ENCODE measurements at regions not wholly inside any gene's neighbourhood (a gene's known extent, or its start where the extent isn't known, plus 50 kb on each side); places are given as distances from the start of the nearest gene placed in this dataset.

GRCh38 chr3:19093084-19093483 lies 55.2 kb upstream of the KCNH8 start:
- H3K36me3 Mint-ChIP-seq (ENCODE audit: low read depth): no peaks in the 10 kb centered on the region
- no peaks in the 10 kb centered on the region for H3K27me3 Mint-ChIP-seq
- TF ChIP-seq, protein P1, sequence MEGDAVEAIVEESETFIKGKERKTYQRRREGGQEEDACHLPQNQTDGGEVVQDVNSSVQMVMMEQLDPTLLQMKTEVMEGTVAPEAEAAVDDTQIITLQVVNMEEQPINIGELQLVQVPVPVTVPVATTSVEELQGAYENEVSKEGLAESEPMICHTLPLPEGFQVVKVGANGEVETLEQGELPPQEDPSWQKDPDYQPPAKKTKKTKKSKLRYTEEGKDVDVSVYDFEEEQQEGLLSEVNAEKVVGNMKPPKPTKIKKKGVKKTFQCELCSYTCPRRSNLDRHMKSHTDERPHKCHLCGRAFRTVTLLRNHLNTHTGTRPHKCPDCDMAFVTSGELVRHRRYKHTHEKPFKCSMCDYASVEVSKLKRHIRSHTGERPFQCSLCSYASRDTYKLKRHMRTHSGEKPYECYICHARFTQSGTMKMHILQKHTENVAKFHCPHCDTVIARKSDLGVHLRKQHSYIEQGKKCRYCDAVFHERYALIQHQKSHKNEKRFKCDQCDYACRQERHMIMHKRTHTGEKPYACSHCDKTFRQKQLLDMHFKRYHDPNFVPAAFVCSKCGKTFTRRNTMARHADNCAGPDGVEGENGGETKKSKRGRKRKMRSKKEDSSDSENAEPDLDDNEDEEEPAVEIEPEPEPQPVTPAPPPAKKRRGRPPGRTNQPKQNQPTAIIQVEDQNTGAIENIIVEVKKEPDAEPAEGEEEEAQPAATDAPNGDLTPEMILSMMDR (IDR thresholded peaks at IDR 0.05): no peak
- H3K4me1 Mint-ChIP-seq (ENCODE audit: low read depth): no peaks in the 10 kb centered on the region
- H3K9me3 Mint-ChIP-seq: no peaks in the 10 kb centered on the region
- CTCF ChIA-PET: no interaction called here
- no peak for ATAC-seq
- H3K4me3 Mint-ChIP-seq: no peak overlapping the region
- intact Hi-C loops (cut with micrococcal nuclease): no loop called here
- DNase-seq: no peak
- POLR2A ChIA-PET: no interaction called here
- no peak overlapping the region for H3K27ac Mint-ChIP-seq

- no peaks in the 10 kb centered on the region for H3K36me3 Mint-ChIP-seq (ENCODE audit: low read depth)
- intact Hi-C loops (cut with micrococcal nuclease): no loop called here
- ChIA-PET CTCF (interaction anchor here (0.9 kb wide), 1 partner anchor 12 kb away, joined by 4 read pairs; no protein-coding TSS in a partner anchor), POLR2A (no interaction called here)
- H3K27ac Mint-ChIP-seq: no peak overlapping the region
- H3K4me1 Mint-ChIP-seq (ENCODE audit: low read depth): no peaks in the 10 kb centered on the region
- H3K27me3 Mint-ChIP-seq: peaks cover 5% of the 10 kb centered on the region
- H3K4me3 Mint-ChIP-seq: no peak overlapping the region
- TF ChIP-seq, protein P1 (IDR thresholded peaks at IDR 0.05): no peak
- ATAC-seq (no peak), DNase-seq (no peak)
- no peaks in the 10 kb centered on the region for H3K9me3 Mint-ChIP-seq
Observed at GRCh38 chr3:19077388-19077787, 70.9 kb upstream of the KCNH8 start.

- no peaks in the 10 kb centered on the region for H3K36me3 Mint-ChIP-seq (ENCODE audit: low read depth)
- H3K27me3 Mint-ChIP-seq: peaks cover 3% of the 10 kb centered on the region
- CTCF ChIA-PET: no interaction called here
- H3K9me3 Mint-ChIP-seq: peaks cover 2% of the 10 kb centered on the region
- H3K4me3 Mint-ChIP-seq: no peak overlapping the region
- POLR2A ChIA-PET: no interaction called here
- DNase-seq: no peak
- no peaks in the 10 kb centered on the region for H3K4me1 Mint-ChIP-seq (ENCODE audit: low read depth)
- no peak overlapping the region for H3K27ac Mint-ChIP-seq
- intact Hi-C loops (cut with micrococcal nuclease): no loop called here
- TF ChIP-seq, protein P1 (IDR thresholded peaks at IDR 0.05): no peak
- ATAC-seq: no peak
Observed at GRCh38 chr3:19075037-19075436, 73.3 kb upstream of the KCNH8 start.

DNA sequence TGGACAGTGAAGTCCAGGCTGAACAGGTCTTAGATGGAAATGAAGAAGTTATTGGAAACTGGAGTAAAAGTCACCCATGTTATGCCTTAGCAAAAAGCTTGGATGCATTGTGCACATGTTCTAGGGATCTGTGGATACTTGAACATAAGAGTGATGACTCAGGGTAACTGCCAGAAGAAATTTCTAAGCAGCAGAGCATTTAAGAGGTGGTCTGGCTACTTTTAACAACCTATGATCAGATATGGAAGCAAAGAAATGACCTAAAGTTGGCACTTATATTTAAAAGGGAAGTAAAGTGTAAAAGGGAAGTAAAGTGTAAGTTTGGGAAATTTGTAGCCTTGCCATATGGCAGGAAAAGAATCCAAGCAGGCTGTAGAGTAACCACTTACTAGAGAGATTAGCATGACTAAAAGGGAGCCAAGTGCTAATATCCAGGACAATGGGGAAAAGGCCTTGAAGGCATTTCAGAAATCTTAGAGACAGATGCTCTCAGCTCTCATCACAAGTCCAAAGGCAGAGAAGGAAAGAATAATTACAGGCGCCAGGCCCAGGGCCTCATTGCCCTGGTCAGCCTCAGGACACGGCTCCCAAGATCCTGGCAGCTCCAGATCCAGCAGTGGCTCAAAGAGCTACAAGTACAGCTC lies 73.9 kb upstream of the KCNH8 start:
- H3K9me3 Mint-ChIP-seq: peaks cover 2% of the 10 kb centered on the region
- intact Hi-C loops (cut with micrococcal nuclease): no loop called here
- H3K27ac Mint-ChIP-seq: no peak overlapping the region
- H3K27me3 Mint-ChIP-seq: peaks cover 1% of the 10 kb centered on the region
- ChIA-PET CTCF (no interaction called here), POLR2A (no interaction called here)
- H3K4me1 Mint-ChIP-seq (ENCODE audit: low read depth): no peaks in the 10 kb centered on the region
- ATAC-seq (no peak), DNase-seq (no peak)
- no peak overlapping the region for H3K4me3 Mint-ChIP-seq
- no peaks in the 10 kb centered on the region for H3K36me3 Mint-ChIP-seq (ENCODE audit: low read depth)
- TF ChIP-seq, protein P1 (IDR thresholded peaks at IDR 0.05): no peak

DNA sequence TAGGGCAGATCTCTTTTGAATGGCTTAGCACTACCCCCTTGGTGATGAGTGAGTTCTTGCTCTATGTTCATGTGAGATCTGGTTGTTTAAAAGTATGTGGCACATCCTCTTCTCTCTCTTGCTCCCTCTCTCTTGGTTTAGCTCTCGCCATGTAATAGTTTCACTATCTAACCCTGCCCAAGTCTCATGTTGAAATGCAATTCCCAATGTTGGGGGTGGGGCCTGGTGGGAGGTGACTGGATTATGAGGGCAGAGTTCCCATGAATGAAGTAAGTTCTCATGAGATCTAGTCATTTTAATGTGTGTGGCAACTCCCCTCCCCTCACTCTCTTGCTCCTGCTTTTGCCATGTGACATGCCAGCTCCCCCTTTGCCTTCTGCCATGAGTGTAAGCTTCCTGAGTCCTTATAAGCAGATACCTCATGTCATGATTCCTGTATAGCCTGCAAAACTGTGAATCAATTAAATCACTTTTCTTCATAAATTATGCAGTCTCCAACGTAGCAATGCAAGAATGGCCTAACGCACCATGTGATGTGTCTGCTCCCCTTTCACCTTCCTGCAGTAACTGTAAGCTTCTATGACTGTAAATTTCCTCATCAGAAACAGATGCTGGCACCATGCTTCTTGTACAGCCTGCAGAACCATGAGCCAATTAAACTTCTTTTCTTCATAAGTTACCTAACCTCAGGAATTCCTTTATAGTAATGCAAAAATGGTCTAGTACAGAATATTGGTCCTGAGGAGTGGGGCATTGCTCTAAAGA lies 74.8 kb upstream of the KCNH8 start:
- ChIA-PET CTCF (no interaction called here), POLR2A (no interaction called here)
- H3K27ac Mint-ChIP-seq: no peak overlapping the region
- H3K27me3 Mint-ChIP-seq: no peaks in the 10 kb centered on the region
- intact Hi-C loops (cut with micrococcal nuclease): no loop called here
- no peaks in the 10 kb centered on the region for H3K36me3 Mint-ChIP-seq (ENCODE audit: low read depth)
- no peak for ATAC-seq
- TF ChIP-seq, protein P1 (IDR thresholded peaks at IDR 0.05): no peak
- no peak overlapping the region for H3K4me3 Mint-ChIP-seq
- no peaks in the 10 kb centered on the region for H3K4me1 Mint-ChIP-seq (ENCODE audit: low read depth)
- peaks cover 2% of the 10 kb centered on the region for H3K9me3 Mint-ChIP-seq
- DNase-seq: no peak

All from activated CD8-positive, alpha-beta T cell treated with anti-CD3 and anti-CD28 coated beads for 36 hours (primary cell).